Fibroblast of mammary gland (primary cell): ENCODE measurements at regions not wholly inside any gene's neighbourhood (a gene's known extent, or its start where the extent isn't known, plus 50 kb on each side); places are given as distances from the start of the nearest gene placed in this dataset.

Experiments
- DNase-seq: peaks from one replicate; pipeline ENCODE4 v3.0.0-alpha.2; 2010; ENCODE audit warnings: low read depth
- H3K4me3 ChIP-seq: 2 replicates; pipeline ENCODE4 v1.5.1; 2011; ENCODE audit warnings: low read depth, mild to moderate bottlenecking, low read length, moderate library complexity; ENCODE audit not compliant: control insufficient read depth
- CTCF ChIP-seq: conservative IDR thresholded peaks from 2 replicates; pipeline ENCODE4 v1.5.1; 2011; ENCODE audit warnings: low read depth, low read length, inconsistent platforms; ENCODE audit not compliant: control insufficient read depth, insufficient read depth

GRCh38 chr13:78907006-78907405 lies 248.1 kb upstream of the OBI1 start:
- DNase-seq, result no peak
- TF ChIP-seq CTCF, result no peak
- H3K4me3 ChIP-seq, result no peak overlapping the region

- no peak for TF ChIP-seq CTCF
- no peak overlapping the region for H3K4me3 ChIP-seq
Measured at GRCh38 chr13:78897200-78897599, 238.2 kb upstream of the OBI1 start.

GRCh38 chr13:78884571-78884970 lies 225.6 kb upstream of the OBI1 start:
- no peak for TF ChIP-seq CTCF
- DNase-seq, result no peak
- H3K4me3 ChIP-seq, result no peak overlapping the region

More at GRCh38 chr13:78897200-78897599, 238.2 kb upstream of the OBI1 start:
- no peak for DNase-seq

- no peak for TF ChIP-seq CTCF
- no peak overlapping the region for H3K4me3 ChIP-seq
Measured at GRCh38 chr13:78881751-78882150, 222.8 kb upstream of the OBI1 start.

GRCh38 chr13:78881054-78881453 lies 222.1 kb upstream of the OBI1 start:
- no peak for DNase-seq
- H3K4me3 ChIP-seq, result no peak overlapping the region
- TF ChIP-seq CTCF, result no peak

More at GRCh38 chr13:78881751-78882150, 222.8 kb upstream of the OBI1 start:
- no peak for DNase-seq

GRCh38 chr13:78876915-78877549 lies 218.1 kb upstream of the OBI1 start:
- H3K4me3 ChIP-seq, result no peak overlapping the region
- TF ChIP-seq CTCF, result no peak
- no peak for DNase-seq
